ENCODE measurements at regions not wholly inside any gene's neighbourhood (a gene's known extent, or its start where the extent isn't known, plus 50 kb on each side); places are given as distances from the start of the nearest gene placed in this dataset.

- TF ChIP-seq CREB1 (IDR thresholded peaks at IDR 0.05; ENCODE audit: low read depth) (no peak), RAD21 (IDR thresholded peaks at IDR 0.05; ENCODE audit: low read depth) (no peak), EP300 (IDR thresholded peaks at IDR 0.05; ENCODE audit: borderline replicate concordance) (no peak), REST (IDR thresholded peaks at IDR 0.05; ENCODE audit: low read depth) (no peak), YY1 (IDR thresholded peaks at IDR 0.05; ENCODE audit: low read depth) (no peak), TAF1 (IDR thresholded peaks at IDR 0.05; ENCODE audit: low read depth) (no peak)
- TF ChIP-seq, protein P1, sequence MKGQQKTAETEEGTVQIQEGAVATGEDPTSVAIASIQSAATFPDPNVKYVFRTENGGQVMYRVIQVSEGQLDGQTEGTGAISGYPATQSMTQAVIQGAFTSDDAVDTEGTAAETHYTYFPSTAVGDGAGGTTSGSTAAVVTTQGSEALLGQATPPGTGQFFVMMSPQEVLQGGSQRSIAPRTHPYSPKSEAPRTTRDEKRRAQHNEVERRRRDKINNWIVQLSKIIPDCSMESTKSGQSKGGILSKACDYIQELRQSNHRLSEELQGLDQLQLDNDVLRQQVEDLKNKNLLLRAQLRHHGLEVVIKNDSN (IDR thresholded peaks at IDR 0.05) = no peak
- TF ChIP-seq, protein P2, sequence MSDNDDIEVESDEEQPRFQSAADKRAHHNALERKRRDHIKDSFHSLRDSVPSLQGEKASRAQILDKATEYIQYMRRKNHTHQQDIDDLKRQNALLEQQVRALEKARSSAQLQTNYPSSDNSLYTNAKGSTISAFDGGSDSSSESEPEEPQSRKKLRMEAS (IDR thresholded peaks at IDR 0.05) = no peak
Measured at GRCh38 chr16:17658881-17659280, 188.1 kb upstream of the XYLT1 start.

Data from Ishikawa (cell line).